HG03432 (cell line): ENCODE measurements at regions not wholly inside any gene's neighbourhood (a gene's known extent, or its start where the extent isn't known, plus 50 kb on each side); places are given as distances from the start of the nearest gene placed in this dataset.
"Not testable (repeated sequence)": the region's sequence is repeated elsewhere in the genome, so short reads cannot be mapped to it uniquely, and the experiment has no call there.

Experiments used
- ATAC-seq: cut with Tn5 transposase; IDR thresholded peaks from one replicate; pipeline ENCODE4 v1.9.1; 2021; ENCODE audit warnings: mild to moderate bottlenecking, moderate library complexity; ENCODE audit not compliant: unreplicated experiment

GRCh38 chr4:78691334-78691754 lies 84.8 kb upstream of the BMP2K start:
- ATAC-seq, result peak; percentile 46

GRCh38 chr4:78691971-78692821 lies 84.0 kb upstream of the BMP2K start:
- peak; percentile 79 for ATAC-seq

- ATAC-seq, result no peak
Observed at GRCh38 chr4:78692822-78693170, 83.4 kb upstream of the BMP2K start.

GRCh38 chr4:78693777-78694456 lies 82.2 kb upstream of the BMP2K start:
- ATAC-seq, result no peak

- ATAC-seq, result no peak
Observed at GRCh38 chr4:78694457-78694787, 81.7 kb upstream of the BMP2K start.

GRCh38 chr4:78695910-78696309 lies 80.2 kb upstream of the BMP2K start:
- ATAC-seq, result no peak

GRCh38 chr4:78703079-78703478 lies 73.1 kb upstream of the BMP2K start:
- no peak for ATAC-seq

- ATAC-seq, result no peak
Observed at GRCh38 chr4:78704317-78704716, 71.8 kb upstream of the BMP2K start.

- no peak for ATAC-seq
Observed at GRCh38 chr4:78704981-78705683, 71.0 kb upstream of the BMP2K start.

- ATAC-seq, result no peak
Observed at GRCh38 chr4:78706302-78706701, 69.8 kb upstream of the BMP2K start.

- peak; percentile 75 for ATAC-seq
Observed at GRCh38 chr4:78707268-78707667, 68.9 kb upstream of the BMP2K start.

GRCh38 chr4:78707793-78708192 lies 68.4 kb upstream of the BMP2K start:
- peak; percentile 63 for ATAC-seq

GRCh38 chr4:78710536-78710935 lies 65.6 kb upstream of the BMP2K start:
- ATAC-seq, result no peak

GRCh38 chr4:78711676-78712075 lies 64.5 kb upstream of the BMP2K start:
- ATAC-seq, result no peak

GRCh38 chr4:78714598-78714997 lies 61.6 kb upstream of the BMP2K start:
- ATAC-seq, result not testable (repeated sequence)

GRCh38 chr4:78715372-78715771 lies 60.8 kb upstream of the BMP2K start:
- ATAC-seq, result not testable (repeated sequence)

- not testable (repeated sequence) for ATAC-seq
Observed at GRCh38 chr4:78717712-78718111, 58.4 kb upstream of the BMP2K start.

- no peak for ATAC-seq
Observed at GRCh38 chr4:78720204-78720603, 55.9 kb upstream of the BMP2K start.

GRCh38 chr4:78720994-78721677 lies 55.0 kb upstream of the BMP2K start:
- ATAC-seq, result peak; percentile 93

- ATAC-seq, result no peak
Observed at GRCh38 chr4:78721747-78722146, 54.4 kb upstream of the BMP2K start.

- ATAC-seq, result no peak
Observed at GRCh38 chr4:78722320-78722719, 53.8 kb upstream of the BMP2K start.
